Kidney (tissue), 13 donors: ENCODE measurements at regions not wholly inside any gene's neighbourhood (a gene's known extent, or its start where the extent isn't known, plus 50 kb on each side); places are given as distances from the start of the nearest gene placed in this dataset.

Source experiments
- DNase-seq, 5 donors: peaks; one replicate each; pipeline ENCODE4 v3.0.0-alpha.2; 2013 to 2020
- FAIRE-seq: peaks from 2 replicates; lab custom pipeline; 2012; peaks lifted over from hg19 to GRCh38; lab: Jason Lieb, UNC
- H3K27ac ChIP-seq, 2 donors: one replicate each; pipeline ENCODE4 v1.7.0; 2013; ENCODE audit warnings: low read depth in 2 of 2, low read length in 2 of 2, inconsistent platforms in 1 of 2
- H3K27me3 ChIP-seq: one replicate; pipeline ENCODE4 v1.7.1; 2013; ENCODE audit warnings: low read length, inconsistent platforms; ENCODE audit not compliant: control insufficient read depth, insufficient read depth
- H3K36me3 ChIP-seq, 3 donors: one replicate each; pipeline versions ENCODE4 v1.7.0 to v1.7.1; 2013; ENCODE audit warnings: low read length in 3 of 3, control low read depth in 1 of 3, inconsistent platforms in 1 of 3; ENCODE audit not compliant: insufficient read depth in 3 of 3, control insufficient read depth in 2 of 3
- H3K4me1 ChIP-seq, 3 donors: one replicate each; pipeline versions ENCODE4 v1.7.0 to v1.7.1; 2013; ENCODE audit warnings: low read length in 3 of 3, inconsistent platforms in 1 of 3, low read depth in 1 of 3; ENCODE audit not compliant: control insufficient read depth in 2 of 3, insufficient read depth in 2 of 3
- H3K4me3 ChIP-seq, 3 donors: one replicate each; pipeline versions ENCODE4 v1.7.0 to v1.8.1; 2013; ENCODE audit warnings: low read length in 3 of 3, control low read depth in 1 of 3, inconsistent platforms in 1 of 3
- H3K9ac ChIP-seq, 3 donors: one replicate each; pipeline versions ENCODE4 v1.7.0 to v1.7.1; 2013; ENCODE audit warnings: low read length in 3 of 3, control low read depth in 1 of 3, inconsistent platforms in 1 of 3
- H3K9me3 ChIP-seq, 3 donors: one replicate each; pipeline versions ENCODE4 v1.7.0 to v1.7.1; 2013; ENCODE audit warnings: low read length in 3 of 3, control low read depth in 1 of 3, inconsistent platforms in 1 of 3; ENCODE audit not compliant: control insufficient read depth in 2 of 3, insufficient read depth in 1 of 3
- CTCF ChIP-seq: IDR thresholded peaks from 3 replicates; pipeline ENCODE4 v1.5.1; 2012; ENCODE audit warnings: mild to moderate bottlenecking, moderate library complexity, borderline replicate concordance; ENCODE audit not compliant: insufficient read depth; ENCODE audit errors: extremely low read depth
- intact Hi-C: fragments of 100-400 bp; cut with DNase I; formaldehyde crosslinking; loops from one replicate; pipeline ENCODE4 v1.11.1; 2022
- donor health status: control.
- donor health status: control.
- donor health status: control.
- donor health status: control.
- donor health status: control.
- donor health status: DM: yes; HTN: yes; CAD: no.
- donor health status: Normal renal cell carcinoma (clear cell type).

- Histone ChIP-seq H3K4me3 (peak overlapping the region in 1 of 3 donors; percentile 16), H3K27me3 (no peaks in the 10 kb centered on the region), H3K27ac (peak overlapping the region in 1 of 2 donors; percentile 52), H3K4me1 (peaks cover 0 to 8% (median 2%) of the 10 kb centered on the region in 3 donors), H3K9me3 (peaks cover 0 to 4% (median 0%) of the 10 kb centered on the region in 3 donors), H3K36me3 (no peaks in the 10 kb centered on the region), H3K9ac (no peak overlapping the region)
- intact Hi-C loops = no loop called here
- no peak for TF ChIP-seq CTCF
- no peak for FAIRE-seq
- DNase-seq = peak in 1 of 5 donors; percentile 72
These were observed 256.5 kb upstream of the RREB1 start for GRCh38 chr6:6851059-6851948.

GRCh38 chr6:6851949-6852261 is 255.9 kb upstream of the RREB1 start:
- H3K36me3 ChIP-seq = no peaks in the 10 kb centered on the region
- no peak for DNase-seq
- H3K27ac ChIP-seq = no peak overlapping the region
- no peak for FAIRE-seq
- no peaks in the 10 kb centered on the region for H3K27me3 ChIP-seq
- intact Hi-C loops = no loop called here
- H3K4me1 ChIP-seq = peaks cover 0 to 14% (median 8%) of the 10 kb centered on the region in 3 donors
- TF ChIP-seq CTCF = no peak
- H3K4me3 ChIP-seq = no peak overlapping the region
- H3K9ac ChIP-seq = no peak overlapping the region
- peaks cover 0 to 4% (median 0%) of the 10 kb centered on the region in 3 donors for H3K9me3 ChIP-seq

- Histone ChIP-seq H3K36me3 (no peaks in the 10 kb centered on the region), H3K27me3 (no peaks in the 10 kb centered on the region), H3K27ac (peak overlapping the region in 1 of 2 donors; percentile 49), H3K4me1 (peaks cover 0 to 14% (median 14%) of the 10 kb centered on the region in 3 donors), H3K9ac (peak overlapping the region in 1 of 3 donors; percentile 53), H3K4me3 (peak overlapping the region in 2 of 3 donors; percentile 23 to 41), H3K9me3 (no peaks in the 10 kb centered on the region)
- intact Hi-C loops = no loop called here
- no peak for FAIRE-seq
- TF ChIP-seq CTCF = no peak
- peak; percentile 21 to 89 (median 31) for DNase-seq
These were observed 250.9 kb upstream of the RREB1 start for GRCh38 chr6:6856538-6857523.
